H1 (cell line): ENCODE measurements at regions not wholly inside any gene's neighbourhood (a gene's known extent, or its start where the extent isn't known, plus 50 kb on each side); places are given as distances from the start of the nearest gene placed in this dataset.

Experiments used
- CTCF ChIA-PET: fragments of 300-600 bp; sonication (Branson Sonifier 250); formaldehyde crosslinking; loops from one replicate; lab custom pipeline; 2021; ENCODE audit not compliant: partially characterized antibody; lab: Charles Lee
- POLR2A ChIA-PET: fragments of 300-600 bp; sonication (Branson Sonifier 250); formaldehyde crosslinking; loops from one replicate; lab custom pipeline; 2021; ENCODE audit warnings: inconsistent platforms; ENCODE audit not compliant: partially characterized antibody; lab: Charles Lee
- DNase-seq, 2 experiments: peaks; one replicate each; pipeline versions ENCODE4 v3.0.0 to v3.0.0-alpha.2; 2010 to 2022; ENCODE audit warnings: low spot score in 2 of 2, low read depth in 1 of 2, mixed read lengths in 1 of 2
- FAIRE-seq: peaks from 2 replicates; lab custom pipeline; 2011; peaks lifted over from hg19 to GRCh38; lab: Jason Lieb, UNC
- H2AFZ ChIP-seq: 2 replicates; pipeline ENCODE4 v1.8.1; 2012; ENCODE audit warnings: low read length, inconsistent platforms
- H2AK5ac ChIP-seq: 2 replicates; pipeline ENCODE4 v1.6.1; 2013; ENCODE audit warnings: low read depth, low read length
- H2BK120ac ChIP-seq: replicated peaks from 2 replicates; pipeline ENCODE3; 2013; ENCODE audit warnings: low read depth, low read length, inconsistent platforms
- H2BK12ac ChIP-seq: 2 replicates; pipeline ENCODE4 v1.6.1; 2013; ENCODE audit warnings: low read depth, low read length
- H2BK15ac ChIP-seq: 2 replicates; pipeline ENCODE4 v1.6.1; 2013; ENCODE audit warnings: low read length
- H2BK20ac ChIP-seq: 2 replicates; pipeline ENCODE4 v1.6.1; 2013; ENCODE audit warnings: low read length
- H2BK5ac ChIP-seq: 2 replicates; pipeline ENCODE4 v1.6.1; 2013; ENCODE audit warnings: low read depth, low read length
- H3K14ac ChIP-seq: 2 replicates; pipeline ENCODE4 v1.6.1; 2013; ENCODE audit warnings: inconsistent platforms; ENCODE audit not compliant: insufficient read length
- H3K18ac ChIP-seq: 2 replicates; pipeline ENCODE4 v1.6.1; 2013; ENCODE audit warnings: low read length; ENCODE audit errors: extremely low read depth
- H3K23ac ChIP-seq: 2 replicates; pipeline ENCODE4 v1.6.1; 2013; ENCODE audit warnings: inconsistent platforms; ENCODE audit not compliant: insufficient read length
- H3K23me2 ChIP-seq: 2 replicates; pipeline ENCODE4 v1.6.1; 2013; ENCODE audit warnings: low read depth, low read length
- H3K27ac ChIP-seq: 2 replicates; pipeline ENCODE4 v1.6.1; 2011; ENCODE audit warnings: low read depth, low read length, inconsistent platforms
- H3K27me3 ChIP-seq, 4 experiments: replicated peaks in 1 of 4; 1 replicate in 1 of 4; 2 replicates in 3 of 4; pipeline versions ENCODE4 v1.6.1 to v1.8.1; 2011 to 2013; ENCODE audit warnings: low read length in 3 of 4, mild to moderate bottlenecking in 3 of 4, inconsistent platforms in 2 of 4, mixed read lengths in 2 of 4, moderate library complexity in 1 of 4; ENCODE audit not compliant: control insufficient read depth in 3 of 4, insufficient read depth in 3 of 4; ENCODE audit errors: extremely low read depth in 1 of 4
- H3K36me3 ChIP-seq, 4 experiments: 2 replicates each; pipeline versions ENCODE4 v1.6.1 to v1.8.1; 2011 to 2013; ENCODE audit warnings: mild to moderate bottlenecking in 4 of 4, low read length in 3 of 4, moderate library complexity in 2 of 4, control low read depth in 1 of 4, inconsistent platforms in 1 of 4; ENCODE audit not compliant: insufficient read depth in 4 of 4, control insufficient read depth in 2 of 4
- H3K4ac ChIP-seq: replicated peaks from 2 replicates; pipeline ENCODE3; 2013; ENCODE audit warnings: low read length, low read depth, mixed read lengths, inconsistent platforms; ENCODE audit not compliant: insufficient read length
- H3K4me1 ChIP-seq, 4 experiments: replicated peaks in 1 of 4; 1 replicate in 1 of 4; 2 replicates in 3 of 4; pipeline versions ENCODE4 v1.6.1 to v1.8.1; 2011 to 2013; ENCODE audit warnings: low read length in 3 of 4, inconsistent platforms in 2 of 4, mixed read lengths in 1 of 4; ENCODE audit not compliant: insufficient read depth in 4 of 4, control insufficient read depth in 3 of 4
- H3K4me2 ChIP-seq, 2 experiments: 2 replicates each; pipeline versions ENCODE4 v1.6.1 to v1.8.1; 2011 to 2013; ENCODE audit warnings: low read depth in 2 of 2, low read length in 2 of 2, control low read depth in 1 of 2, inconsistent platforms in 1 of 2, mild to moderate bottlenecking in 1 of 2; ENCODE audit not compliant: insufficient read depth in 1 of 2
- H3K4me3 ChIP-seq, 4 experiments: fragments of 200-600, 300-600 bp in 1 of 4; sonication (generic), shearing (Covaris generic), sonication (Bioruptor Twin) in 1 of 4; 2 replicates each; pipeline versions ENCODE4 v1.5.1 to v1.8.1; 2011 to 2016; ENCODE audit warnings: low read length in 4 of 4, low read depth in 3 of 4, control low read depth in 2 of 4, inconsistent platforms in 2 of 4, mild to moderate bottlenecking in 2 of 4, mixed read lengths in 1 of 4, moderate library complexity in 1 of 4; ENCODE audit not compliant: insufficient read depth in 2 of 4; ENCODE audit errors: extremely low read depth in 1 of 4
- H3K56ac ChIP-seq: replicated peaks from 2 replicates; pipeline ENCODE3; 2013; ENCODE audit warnings: low read depth, mild to moderate bottlenecking, mixed read lengths, low read length, inconsistent platforms; ENCODE audit not compliant: insufficient read length
- H3K79me1 ChIP-seq: 2 replicates; pipeline ENCODE4 v1.6.1; 2013; ENCODE audit warnings: low read depth, low read length, control low read depth
- H3K79me2 ChIP-seq, 2 experiments: 2 replicates each; pipeline versions ENCODE4 v1.6.1 to v1.8.1; 2012 to 2013; ENCODE audit warnings: low read length in 2 of 2, mild to moderate bottlenecking in 2 of 2, inconsistent platforms in 1 of 2; ENCODE audit not compliant: insufficient read depth in 2 of 2, control insufficient read depth in 1 of 2
- H3K9ac ChIP-seq, 4 experiments: replicated peaks in 1 of 4; 1 replicate in 1 of 4; 2 replicates in 3 of 4; pipeline versions ENCODE4 v1.6.1 to v1.8.1; 2011 to 2013; ENCODE audit warnings: low read depth in 3 of 4, low read length in 3 of 4, control low read depth in 2 of 4, mild to moderate bottlenecking in 2 of 4, moderate library complexity in 2 of 4, inconsistent platforms in 1 of 4; ENCODE audit errors: extremely low read depth in 1 of 4
- H3K9me3 ChIP-seq, 2 experiments: 2 replicates each; pipeline versions ENCODE4 v1.6.1 to v1.8.1; 2012 to 2013; ENCODE audit warnings: mild to moderate bottlenecking in 2 of 2, moderate library complexity in 2 of 2, control low read depth in 1 of 2, inconsistent platforms in 1 of 2, low read depth in 1 of 2, low read length in 1 of 2, mixed read lengths in 1 of 2; ENCODE audit not compliant: insufficient read depth in 2 of 2
- H4K20me1 ChIP-seq, 2 experiments: replicated peaks in 1 of 2; 2 replicates each; pipeline versions ENCODE3 to v1.8.1; 2011 to 2013; ENCODE audit warnings: inconsistent platforms in 2 of 2, low read length in 2 of 2, mild to moderate bottlenecking in 1 of 2; ENCODE audit not compliant: insufficient read depth in 2 of 2, control insufficient read depth in 1 of 2
- H4K5ac ChIP-seq: 2 replicates; pipeline ENCODE4 v1.6.1; 2013; ENCODE audit warnings: low read length, low read depth, mixed read lengths, inconsistent platforms; ENCODE audit not compliant: insufficient read length
- H4K8ac ChIP-seq: 2 replicates; pipeline ENCODE4 v1.8.0; 2013; ENCODE audit warnings: mild to moderate bottlenecking, moderate library complexity, low read length, inconsistent platforms; ENCODE audit not compliant: insufficient read depth; ENCODE audit errors: extremely low read depth
- H4K91ac ChIP-seq: replicated peaks from 2 replicates; pipeline ENCODE3; 2013; ENCODE audit warnings: low read length, mixed read lengths, inconsistent platforms; ENCODE audit not compliant: insufficient read length
- BCL11A ChIP-seq, 2 experiments: IDR thresholded peaks; one replicate each; pipeline ENCODE4 v1.6.1; 2011; ENCODE audit warnings: low read depth in 2 of 2, low read length in 2 of 2, mild to moderate bottlenecking in 2 of 2
- EP300 ChIP-seq, 2 experiments: IDR thresholded peaks; 1 replicate in 1 of 2; 2 replicates in 1 of 2; pipeline ENCODE4 v1.6.1; 2011 to 2012; ENCODE audit warnings: low read depth in 2 of 2, low read length in 2 of 2, mild to moderate bottlenecking in 2 of 2, borderline replicate concordance in 1 of 2, inconsistent platforms in 1 of 2, moderate library complexity in 1 of 2
- MAFK ChIP-seq: IDR thresholded peaks from 2 replicates; pipeline ENCODE4 v1.6.1; 2012; ENCODE audit warnings: low read depth, mild to moderate bottlenecking, improper control_type of control experiment, low read length
- RAD21 ChIP-seq, 2 experiments: IDR thresholded peaks in 1 of 2; conservative IDR thresholded peaks in 1 of 2; 2 replicates each; pipeline ENCODE4 v1.6.1; 2011; ENCODE audit warnings: low read depth in 2 of 2, low read length in 2 of 2, improper control_type of control experiment in 1 of 2, inconsistent platforms in 1 of 2, mild to moderate bottlenecking in 1 of 2, moderate library complexity in 1 of 2
- RBBP5 ChIP-seq: IDR thresholded peaks from 2 replicates; pipeline ENCODE4 v1.7.1; 2012; ENCODE audit warnings: low read depth, mild to moderate bottlenecking, inconsistent platforms, low read length, moderate library complexity, borderline replicate concordance
- RNF2 ChIP-seq: fragments of 200-900, 300-1000 bp; sonication (generic); IDR thresholded peaks from 2 replicates; pipeline ENCODE4 v1.7.1; 2016; ENCODE audit warnings: borderline replicate concordance, low read depth, mild to moderate bottlenecking, antibody characterized with exemption, low read length; ENCODE audit not compliant: poor library complexity, severe bottlenecking; ENCODE audit errors: missing control alignments
- RXRA ChIP-seq: IDR thresholded peaks from 2 replicates; pipeline ENCODE4 v1.6.1; 2011; ENCODE audit warnings: low read depth, mild to moderate bottlenecking, low read length, moderate library complexity; ENCODE audit not compliant: insufficient read depth
- SIX5 ChIP-seq: IDR thresholded peaks from 2 replicates; pipeline ENCODE4 v1.6.1; 2011; ENCODE audit warnings: mild to moderate bottlenecking, low read depth, low read length
- SP1 ChIP-seq: IDR thresholded peaks from 2 replicates; pipeline ENCODE4 v1.6.1; 2011; ENCODE audit warnings: low read depth, low read length
- TAF7 ChIP-seq: optimal IDR thresholded peaks from 2 replicates; pipeline ENCODE3; 2011; ENCODE audit warnings: low read depth, mild to moderate bottlenecking, inconsistent platforms, low read length, moderate library complexity, borderline replicate concordance
- WGBS, 2 experiments: shearing (Covaris generic) in 1 of 2; methylation state at CpG; one replicate each; pipeline versions ENCODE4 v1.1.6 to v1.1.7; 2013 to 2015; ENCODE audit warnings: low lambda C conversion rate in 2 of 2, mixed read lengths in 2 of 2, inconsistent platforms in 1 of 2, low coverage in 1 of 2, missing lambda C conversion rate in 1 of 2; ENCODE audit not compliant: insufficient replicate concordance in 2 of 2, insufficient coverage in 1 of 2, insufficient read length in 1 of 2; ENCODE audit errors: extremely low coverage in 1 of 2, missing lambda C conversion rate in 1 of 2; 5-methylcytosine and 5-hydroxymethylcytosine counted together
- TF ChIP-seq, protein P1 (sequence below): IDR thresholded peaks from 2 replicates; pipeline ENCODE4 v1.6.1; 2011; ENCODE audit warnings: low read length, improper control_type of control experiment

DNA sequence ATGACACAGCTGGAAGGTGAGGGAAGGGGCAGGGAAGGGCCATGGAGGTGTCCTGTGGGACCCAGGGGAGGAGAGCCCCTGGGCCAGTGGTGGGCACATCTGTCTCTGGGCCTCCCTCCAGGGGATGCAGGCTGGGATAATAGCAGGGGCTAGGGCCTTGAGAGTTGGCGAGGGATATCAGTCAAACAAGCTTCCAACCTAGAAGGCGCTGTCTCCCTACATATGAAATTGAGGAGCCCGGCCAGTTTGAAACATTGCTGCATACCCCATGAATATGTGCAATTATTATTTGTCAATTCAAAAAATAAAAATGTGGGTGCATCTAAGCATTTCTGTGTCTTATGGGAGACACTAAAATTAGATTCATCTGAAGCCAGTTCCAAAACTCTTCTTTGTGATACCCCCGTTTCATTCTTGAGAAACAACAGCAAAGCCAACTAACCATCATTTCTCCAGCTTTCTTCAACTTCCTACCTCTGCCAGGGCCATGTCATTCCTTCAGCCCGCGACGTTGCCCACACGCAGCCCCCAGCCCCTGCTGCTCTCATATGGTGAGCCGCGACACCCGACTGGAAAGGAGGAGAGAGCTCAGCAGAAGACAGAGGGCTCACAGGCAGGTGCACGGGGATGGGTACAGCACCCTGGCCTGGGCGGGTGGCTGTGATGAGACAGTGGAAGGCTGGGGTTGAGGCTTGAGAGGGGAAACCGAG, 418.7 kb downstream of the GLRX3 start:
- no peak overlapping the region for H2AFZ ChIP-seq
- no peaks in the 10 kb centered on the region for H3K79me1 ChIP-seq
- H4K8ac ChIP-seq, result no peak overlapping the region; the same call in 1 of the 2 replicates
- no peaks in the 10 kb centered on the region for H3K36me3 ChIP-seq
- H2BK15ac ChIP-seq, result no peak overlapping the region
- H2BK120ac ChIP-seq, result no peak overlapping the region
- no peak overlapping the region for H4K91ac ChIP-seq
- H3K23me2 ChIP-seq, result no peaks in the 10 kb centered on the region
- H3K56ac ChIP-seq, result no peak overlapping the region
- no peaks in the 10 kb centered on the region for H3K4me1 ChIP-seq
- H2BK5ac ChIP-seq, result no peak overlapping the region
- H3K27ac ChIP-seq, result no peak overlapping the region
- no peak overlapping the region for H3K4me3 ChIP-seq
- no peaks in the 10 kb centered on the region for H4K20me1 ChIP-seq
- no peak overlapping the region for H3K23ac ChIP-seq
- H3K79me2 ChIP-seq, result no peaks in the 10 kb centered on the region
- no peak overlapping the region for H3K18ac ChIP-seq
- no peak overlapping the region for H4K5ac ChIP-seq
- ChIA-PET POLR2A (no interaction called here), CTCF (interaction anchor here (0.7 to 1.6 kb wide), 4 partner anchors 10 to 131 kb away, joined by 3 read pairs; no protein-coding TSS in a partner anchor)
- no peak overlapping the region for H3K4ac ChIP-seq
- no peak overlapping the region for H2AK5ac ChIP-seq
- no peak overlapping the region for H3K14ac ChIP-seq
- H2BK20ac ChIP-seq, result no peak overlapping the region
- H3K9me3 ChIP-seq, result no peaks in the 10 kb centered on the region
- no peak overlapping the region for H2BK12ac ChIP-seq
- no peaks in the 10 kb centered on the region for H3K27me3 ChIP-seq
- no peak for DNase-seq
- no peak for FAIRE-seq
- no peak overlapping the region for H3K9ac ChIP-seq
- no peak overlapping the region for H3K4me2 ChIP-seq
- 93% methylated on average over 14 of the region's 14 CpGs; no CpG with 5 or more reads in 1 of the 2 experiments for WGBS, 2 experiments
- TF ChIP-seq RNF2 (no peak), BCL11A (IDR thresholded peaks at IDR 0.05; ENCODE audit: low read depth in 2 of 2, low read length in 2 of 2) (no peak), RXRA (no peak), TAF7 (no peak), MAFK (no peak), RAD21 (IDR thresholded peaks at IDR 0.05 in 1 of 2, conservative IDR thresholded peaks at IDR 0.05 in 1 of 2; ENCODE audit: low read depth in 2 of 2, low read length in 2 of 2) (no peak), SIX5 (no peak), RBBP5 (no peak), SP1 (no peak), EP300 (IDR thresholded peaks at IDR 0.05; ENCODE audit: borderline replicate concordance in 1 of 2, low read depth in 2 of 2, low read length in 2 of 2) (no peak)
- TF ChIP-seq, protein P1, sequence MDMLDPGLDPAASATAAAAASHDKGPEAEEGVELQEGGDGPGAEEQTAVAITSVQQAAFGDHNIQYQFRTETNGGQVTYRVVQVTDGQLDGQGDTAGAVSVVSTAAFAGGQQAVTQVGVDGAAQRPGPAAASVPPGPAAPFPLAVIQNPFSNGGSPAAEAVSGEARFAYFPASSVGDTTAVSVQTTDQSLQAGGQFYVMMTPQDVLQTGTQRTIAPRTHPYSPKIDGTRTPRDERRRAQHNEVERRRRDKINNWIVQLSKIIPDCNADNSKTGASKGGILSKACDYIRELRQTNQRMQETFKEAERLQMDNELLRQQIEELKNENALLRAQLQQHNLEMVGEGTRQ, result no peak
